B cell (primary cell): ENCODE measurements at regions not wholly inside any gene's neighbourhood (a gene's known extent, or its start where the extent isn't known, plus 50 kb on each side); places are given as distances from the start of the nearest gene placed in this dataset.

ENCODE experiments used
- ATAC-seq: fragments of 200-7000 bp; cut with Tn5 transposase; one replicate; pipeline ENCODE4 v1.10.0; 2021; ENCODE audit warnings: low read depth, mild to moderate bottlenecking, moderate number of reproducible peaks, moderate library complexity
- CTCF ChIA-PET: fragments of 350-600 bp; sonication (Branson Sonifier 250); formaldehyde crosslinking; loops from one replicate; lab custom pipeline; 2021; ENCODE audit warnings: antibody characterized with exemption, inconsistent platforms; lab: Charles Lee
- POLR2A ChIA-PET: fragments of 350-600 bp; sonication (Branson Sonifier 250); formaldehyde crosslinking; loops from one replicate; lab custom pipeline; 2021; ENCODE audit warnings: antibody characterized with exemption; lab: Charles Lee
- DNase-seq: peaks from one replicate; pipeline ENCODE4 v3.0.0; 2013
- H2AFZ ChIP-seq: 2 replicates; pipeline ENCODE4 v1.6.1; 2012; ENCODE audit warnings: mild to moderate bottlenecking, low read depth, low read length; ENCODE audit not compliant: insufficient read depth, poor library complexity, severe bottlenecking
- H3K27ac ChIP-seq, 2 donors: 1 replicate in 1 of 2; 2 replicates in 1 of 2; pipeline ENCODE4 v1.5.1; 2012 to 2013; ENCODE audit warnings: low read length in 2 of 2, mild to moderate bottlenecking in 2 of 2, moderate library complexity in 1 of 2
- H3K27me3 ChIP-seq, 4 experiments: fragments of 200-600 bp in 1 of 4; sonication (generic) in 1 of 4; replicated peaks in 1 of 4; 1 replicate in 2 of 4; 2 replicates in 2 of 4; pipeline versions ENCODE4 v1.6.1 to v1.7.0; 2013 to 2016; ENCODE audit warnings: low read length in 3 of 4, mild to moderate bottlenecking in 2 of 4, mixed read lengths in 1 of 4, moderate library complexity in 1 of 4; ENCODE audit not compliant: insufficient read depth in 4 of 4, control insufficient read depth in 3 of 4; ENCODE audit errors: control extremely low read depth in 1 of 4
- H3K36me3 ChIP-seq, 2 experiments: replicated peaks in 1 of 2; 1 replicate in 1 of 2; 2 replicates in 1 of 2; pipeline versions ENCODE4 v1.6.1 to v1.7.1; 2013; ENCODE audit warnings: low read length in 1 of 2; ENCODE audit not compliant: insufficient read depth in 2 of 2, control insufficient read depth in 1 of 2; ENCODE audit errors: control extremely low read depth in 1 of 2, extremely low read depth in 1 of 2
- H3K4me1 ChIP-seq, 2 donors: fragments of 200-600 bp in 1 of 2; sonication (generic) in 1 of 2; 1 replicate in 1 of 2; 2 replicates in 1 of 2; pipeline versions ENCODE4 v1.5.1 to v1.6.1; 2013 to 2017; ENCODE audit warnings: low read length in 2 of 2; ENCODE audit not compliant: control insufficient read depth in 2 of 2, insufficient read depth in 2 of 2
- H3K4me2 ChIP-seq: replicated peaks from 2 replicates; pipeline ENCODE3; 2012; ENCODE audit warnings: mild to moderate bottlenecking, low read depth, low read length; ENCODE audit not compliant: poor library complexity, severe bottlenecking
- H3K4me3 ChIP-seq, 5 experiments: fragments of 200-600 bp in 1 of 5; sonication (generic) in 1 of 5; 1 replicate in 3 of 5; 2 replicates in 2 of 5; pipeline versions ENCODE4 v1.5.1 to v1.7.0; 2011 to 2016; ENCODE audit warnings: low read length in 4 of 5, mild to moderate bottlenecking in 4 of 5, low read depth in 2 of 5, control low read depth in 1 of 5, moderate library complexity in 1 of 5; ENCODE audit not compliant: insufficient read depth in 1 of 5; ENCODE audit errors: control extremely low read depth in 1 of 5, extremely low read depth in 1 of 5
- H3K79me2 ChIP-seq: fragments of 200-600 bp; sonication (generic); one replicate; pipeline ENCODE4 v1.6.0; 2016; ENCODE audit warnings: low read length; ENCODE audit not compliant: control insufficient read depth, insufficient read depth
- H3K9ac ChIP-seq: fragments of 200-600 bp; sonication (generic); 2 replicates; pipeline ENCODE4 v1.6.1; 2017; ENCODE audit warnings: mild to moderate bottlenecking, low read length, moderate library complexity
- H3K9me3 ChIP-seq, 3 donors: one replicate each; pipeline versions ENCODE4 v1.6.1 to v1.7.1; 2013; ENCODE audit warnings: low read length in 2 of 3; ENCODE audit not compliant: control insufficient read depth in 2 of 3, insufficient read depth in 1 of 3; ENCODE audit errors: control extremely low read depth in 1 of 3
- H4K20me1 ChIP-seq: 2 replicates; pipeline ENCODE4 v1.6.0; 2012; ENCODE audit warnings: mild to moderate bottlenecking, low read length; ENCODE audit not compliant: insufficient read depth, control insufficient read depth, poor library complexity, severe bottlenecking
- H3K27ac Mint-ChIP-seq: one replicate; pipeline ENCODE4 v1.8.0; 2021; ENCODE audit warnings: mixed read lengths
- H3K27me3 Mint-ChIP-seq: one replicate; pipeline ENCODE4 v1.8.0; 2021; ENCODE audit warnings: mixed read lengths
- H3K4me1 Mint-ChIP-seq: one replicate; pipeline ENCODE4 v1.8.0; 2021; ENCODE audit warnings: mixed read lengths
- H3K4me3 Mint-ChIP-seq: one replicate; pipeline ENCODE4 v1.8.0; 2021; ENCODE audit warnings: mixed read lengths
- H3K9me3 Mint-ChIP-seq: one replicate; pipeline ENCODE4 v1.8.0; 2022; ENCODE audit warnings: mixed read lengths; ENCODE audit not compliant: insufficient read depth
- EZH2 ChIP-seq: IDR thresholded peaks from 2 replicates; pipeline ENCODE4 v1.6.1; 2012; ENCODE audit warnings: borderline replicate concordance, low read depth, mild to moderate bottlenecking, moderate library complexity, low read length; ENCODE audit not compliant: insufficient read depth, poor library complexity, severe bottlenecking
- WGBS: methylation state at CpG from one replicate; pipeline ENCODE4 v1.1.5; 2013; ENCODE audit warnings: missing lambda C conversion rate; ENCODE audit not compliant: insufficient coverage; 5-methylcytosine and 5-hydroxymethylcytosine counted together
- intact Hi-C: fragments of 100-400 bp; cut with micrococcal nuclease; formaldehyde crosslinking; loops from one replicate; pipeline ENCODE4 v1.10.0; 2022
- TF ChIP-seq, protein P1 (sequence below): fragments of 200-600 bp; IDR thresholded peaks from one replicate; pipeline ENCODE4 v1.8.0; 2022; ENCODE audit warnings: antibody characterized with exemption, mild to moderate bottlenecking

DNA sequence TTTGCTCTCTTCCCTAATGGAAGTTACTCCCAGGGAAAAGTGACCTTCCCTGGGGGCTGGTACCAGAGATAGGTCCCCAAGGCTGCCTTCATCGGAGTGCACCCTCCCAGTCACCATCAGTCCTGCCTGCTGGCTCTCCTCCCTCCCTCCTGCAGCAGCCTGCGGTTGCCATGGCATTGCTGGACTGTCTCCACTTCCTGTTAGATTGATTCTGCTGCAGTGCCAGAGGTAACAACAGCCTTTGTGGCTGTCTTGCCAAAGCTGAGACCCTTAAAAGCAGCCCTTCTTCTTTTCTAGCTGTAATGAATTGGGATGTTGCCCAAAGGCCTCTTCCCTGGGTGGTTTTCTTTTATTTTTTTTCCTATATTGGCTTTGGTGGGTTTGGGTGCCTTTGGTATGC is 78.1 kb upstream of the PRLR start:
- Histone ChIP-seq H3K4me2 (no peak overlapping the region), H3K27ac (no peak overlapping the region), H3K4me3 (no peak overlapping the region), H2AFZ (no peak overlapping the region), H3K9me3 (no peaks in the 10 kb centered on the region), H3K4me1 (no peaks in the 10 kb centered on the region), H3K9ac (no peak overlapping the region), H3K79me2 (no peaks in the 10 kb centered on the region), H3K27me3 (no peaks in the 10 kb centered on the region), H3K36me3 (no peaks in the 10 kb centered on the region), H4K20me1 (no peaks in the 10 kb centered on the region)
- Mint-ChIP-seq H3K27me3 (peaks cover 4% of the 10 kb centered on the region), H3K4me1 (no peaks in the 10 kb centered on the region), H3K27ac (no peak overlapping the region), H3K9me3 (no peaks in the 10 kb centered on the region), H3K4me3 (no peak overlapping the region)
- ATAC-seq (no peak), DNase-seq (no peak)
- intact Hi-C loops, result no loop called here
- TF ChIP-seq, protein P1, sequence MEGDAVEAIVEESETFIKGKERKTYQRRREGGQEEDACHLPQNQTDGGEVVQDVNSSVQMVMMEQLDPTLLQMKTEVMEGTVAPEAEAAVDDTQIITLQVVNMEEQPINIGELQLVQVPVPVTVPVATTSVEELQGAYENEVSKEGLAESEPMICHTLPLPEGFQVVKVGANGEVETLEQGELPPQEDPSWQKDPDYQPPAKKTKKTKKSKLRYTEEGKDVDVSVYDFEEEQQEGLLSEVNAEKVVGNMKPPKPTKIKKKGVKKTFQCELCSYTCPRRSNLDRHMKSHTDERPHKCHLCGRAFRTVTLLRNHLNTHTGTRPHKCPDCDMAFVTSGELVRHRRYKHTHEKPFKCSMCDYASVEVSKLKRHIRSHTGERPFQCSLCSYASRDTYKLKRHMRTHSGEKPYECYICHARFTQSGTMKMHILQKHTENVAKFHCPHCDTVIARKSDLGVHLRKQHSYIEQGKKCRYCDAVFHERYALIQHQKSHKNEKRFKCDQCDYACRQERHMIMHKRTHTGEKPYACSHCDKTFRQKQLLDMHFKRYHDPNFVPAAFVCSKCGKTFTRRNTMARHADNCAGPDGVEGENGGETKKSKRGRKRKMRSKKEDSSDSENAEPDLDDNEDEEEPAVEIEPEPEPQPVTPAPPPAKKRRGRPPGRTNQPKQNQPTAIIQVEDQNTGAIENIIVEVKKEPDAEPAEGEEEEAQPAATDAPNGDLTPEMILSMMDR, result no peak
- no peak for TF ChIP-seq EZH2
- CTCF ChIA-PET, result no interaction called here
- POLR2A ChIA-PET, result no interaction called here
- 36% methylated on average over 2 of the region's 2 CpGs for WGBS

GRCh38 chr5:35306716-35307365 is 76.6 kb upstream of the PRLR start:
- H3K79me2 ChIP-seq, result no peaks in the 10 kb centered on the region
- no peaks in the 10 kb centered on the region for H3K4me1 ChIP-seq
- no peaks in the 10 kb centered on the region for H4K20me1 ChIP-seq
- ATAC-seq (no peak), DNase-seq (no peak)
- no peak overlapping the region for H3K27ac ChIP-seq
- H3K4me3 ChIP-seq, result no peak overlapping the region
- no peaks in the 10 kb centered on the region for H3K9me3 ChIP-seq
- no peaks in the 10 kb centered on the region for H3K27me3 ChIP-seq
- CTCF ChIA-PET, result no interaction called here
- no peaks in the 10 kb centered on the region for H3K9me3 Mint-ChIP-seq
- POLR2A ChIA-PET, result no interaction called here
- H3K36me3 ChIP-seq, result no peaks in the 10 kb centered on the region
- H2AFZ ChIP-seq, result no peak overlapping the region
- TF ChIP-seq EZH2, result no peak
- TF ChIP-seq, protein P1, result no peak
- intact Hi-C loops, result no loop called here
- no peak overlapping the region for H3K9ac ChIP-seq
- H3K4me1 Mint-ChIP-seq, result no peaks in the 10 kb centered on the region
- no peak overlapping the region for H3K27ac Mint-ChIP-seq
- H3K27me3 Mint-ChIP-seq, result no peaks in the 10 kb centered on the region
- no peak overlapping the region for H3K4me2 ChIP-seq
- no CpG with 5 or more reads among the region's 1 CpG for WGBS
- no peak overlapping the region for H3K4me3 Mint-ChIP-seq
